PFSK-1 (cell line): ENCODE measurements at regions not wholly inside any gene's neighbourhood (a gene's known extent, or its start where the extent isn't known, plus 50 kb on each side); places are given as distances from the start of the nearest gene placed in this dataset.

ENCODE experiments used
- POLR2AphosphoS5 ChIP-seq: IDR thresholded peaks from 2 replicates; pipeline ENCODE4 v1.6.1; 2012; ENCODE audit warnings: low read depth, mild to moderate bottlenecking, control low read depth, low read length, moderate library complexity
- REST ChIP-seq, 2 experiments: IDR thresholded peaks; 2 replicates each; pipeline versions ENCODE4 v1.6.1 to v1.8.0; 2011 to 2012; ENCODE audit warnings: low read depth in 2 of 2, low read length in 2 of 2, control low read depth in 1 of 2, inconsistent platforms in 1 of 2, mild to moderate bottlenecking in 1 of 2, moderate library complexity in 1 of 2; ENCODE audit not compliant: insufficient read depth in 1 of 2
- SIN3A ChIP-seq: IDR thresholded peaks from 2 replicates; pipeline ENCODE4 v1.6.1; 2012; ENCODE audit warnings: mild to moderate bottlenecking, low read length, moderate library complexity, borderline replicate concordance; ENCODE audit not compliant: insufficient read depth

- TF ChIP-seq SIN3A: no peak
- no peak for TF ChIP-seq REST (IDR thresholded peaks at IDR 0.05; ENCODE audit: insufficient read depth in 1 of 2, low read depth in 2 of 2, low read length in 2 of 2)
- TF ChIP-seq POLR2AphosphoS5: no peak
Observed at GRCh38 chr10:109191823-109192222, 731.5 kb downstream of the XPNPEP1 start.
